GM12865 (cell line): ENCODE measurements at regions not wholly inside any gene's neighbourhood (a gene's known extent, or its start where the extent isn't known, plus 50 kb on each side); places are given as distances from the start of the nearest gene placed in this dataset.
"Not testable (repeated sequence)": the region's sequence is repeated elsewhere in the genome, so short reads cannot be mapped to it uniquely, and the experiment has no call there.

Experiments
- DNase-seq: peaks from one replicate; pipeline ENCODE4 v3.0.0; 2010; ENCODE audit warnings: low read depth
- H3K4me3 ChIP-seq: 2 replicates; pipeline ENCODE4 v1.5.1; 2011; ENCODE audit warnings: mild to moderate bottlenecking, low read depth, low read length, control low read depth
- TF ChIP-seq, protein P1 (sequence below): IDR thresholded peaks from 2 replicates; pipeline ENCODE4 v1.5.1; 2011; ENCODE audit warnings: low read length, control low read depth, low read depth, inconsistent platforms; ENCODE audit not compliant: insufficient read depth; ENCODE audit errors: missing control alignments

DNA sequence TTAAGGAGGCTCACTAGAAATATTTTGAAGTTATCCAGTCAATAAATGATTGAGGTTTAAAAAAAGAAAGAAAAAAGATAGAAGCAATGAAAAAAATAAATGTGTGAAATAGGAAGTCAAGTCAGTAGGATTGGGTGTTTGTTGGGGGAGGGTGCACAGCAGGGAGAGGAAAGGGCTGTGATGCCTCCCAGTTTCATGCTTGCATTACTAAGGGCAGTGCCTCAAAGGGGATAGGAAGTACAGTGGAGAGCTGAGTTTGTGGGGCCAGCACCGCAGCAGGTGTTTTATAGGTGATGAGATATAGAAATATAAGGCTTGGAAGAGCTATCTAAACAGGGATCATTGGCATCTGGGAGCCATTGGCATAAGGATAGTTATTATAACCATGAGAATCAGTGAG lies 919.2 kb downstream of the STIM2 start:
- TF ChIP-seq, protein P1, sequence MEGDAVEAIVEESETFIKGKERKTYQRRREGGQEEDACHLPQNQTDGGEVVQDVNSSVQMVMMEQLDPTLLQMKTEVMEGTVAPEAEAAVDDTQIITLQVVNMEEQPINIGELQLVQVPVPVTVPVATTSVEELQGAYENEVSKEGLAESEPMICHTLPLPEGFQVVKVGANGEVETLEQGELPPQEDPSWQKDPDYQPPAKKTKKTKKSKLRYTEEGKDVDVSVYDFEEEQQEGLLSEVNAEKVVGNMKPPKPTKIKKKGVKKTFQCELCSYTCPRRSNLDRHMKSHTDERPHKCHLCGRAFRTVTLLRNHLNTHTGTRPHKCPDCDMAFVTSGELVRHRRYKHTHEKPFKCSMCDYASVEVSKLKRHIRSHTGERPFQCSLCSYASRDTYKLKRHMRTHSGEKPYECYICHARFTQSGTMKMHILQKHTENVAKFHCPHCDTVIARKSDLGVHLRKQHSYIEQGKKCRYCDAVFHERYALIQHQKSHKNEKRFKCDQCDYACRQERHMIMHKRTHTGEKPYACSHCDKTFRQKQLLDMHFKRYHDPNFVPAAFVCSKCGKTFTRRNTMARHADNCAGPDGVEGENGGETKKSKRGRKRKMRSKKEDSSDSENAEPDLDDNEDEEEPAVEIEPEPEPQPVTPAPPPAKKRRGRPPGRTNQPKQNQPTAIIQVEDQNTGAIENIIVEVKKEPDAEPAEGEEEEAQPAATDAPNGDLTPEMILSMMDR, result no peak
- DNase-seq, result no peak
- H3K4me3 ChIP-seq, result no peak overlapping the region

DNA sequence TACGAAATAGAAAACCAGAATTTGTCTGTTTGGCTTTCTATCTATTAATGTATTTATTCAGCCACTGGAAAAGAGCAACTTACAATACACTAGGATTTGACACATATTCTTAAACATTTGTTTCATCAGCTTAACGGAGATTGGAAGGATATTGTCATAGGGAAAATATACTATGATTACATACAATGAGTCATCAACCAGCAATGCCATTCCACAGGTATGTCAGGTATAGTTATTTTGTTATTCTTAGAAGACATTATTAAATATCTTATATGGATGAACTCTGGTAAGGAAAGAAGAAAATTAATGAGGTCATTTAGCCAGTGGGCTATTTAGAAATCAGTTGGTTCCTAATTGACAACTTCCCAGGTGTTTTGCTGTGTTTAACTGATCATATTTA lies 926.6 kb downstream of the STIM2 start:
- DNase-seq, result no peak
- H3K4me3 ChIP-seq, result no peak overlapping the region
- TF ChIP-seq, protein P1, result no peak

DNA sequence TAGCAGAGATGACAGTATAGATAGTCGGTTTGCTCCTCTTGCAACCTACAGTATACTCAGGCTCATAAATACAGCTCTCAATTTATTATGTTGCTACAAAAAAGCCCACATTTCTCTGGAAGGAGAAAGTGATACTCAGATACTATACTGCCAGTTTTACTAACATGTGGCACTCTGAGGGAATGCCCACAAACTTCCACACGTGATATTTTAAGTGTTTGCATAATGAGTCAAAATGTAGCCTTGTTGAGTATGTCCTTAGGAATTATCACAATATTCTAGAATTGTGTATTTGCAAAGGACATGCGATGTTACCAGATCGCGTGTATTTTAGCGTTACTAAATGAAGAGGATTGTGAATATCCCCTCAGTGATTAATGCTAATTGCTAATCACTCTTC lies 929.1 kb downstream of the STIM2 start:
- TF ChIP-seq, protein P1, result no peak
- DNase-seq, result no peak
- H3K4me3 ChIP-seq, result no peak overlapping the region

DNA sequence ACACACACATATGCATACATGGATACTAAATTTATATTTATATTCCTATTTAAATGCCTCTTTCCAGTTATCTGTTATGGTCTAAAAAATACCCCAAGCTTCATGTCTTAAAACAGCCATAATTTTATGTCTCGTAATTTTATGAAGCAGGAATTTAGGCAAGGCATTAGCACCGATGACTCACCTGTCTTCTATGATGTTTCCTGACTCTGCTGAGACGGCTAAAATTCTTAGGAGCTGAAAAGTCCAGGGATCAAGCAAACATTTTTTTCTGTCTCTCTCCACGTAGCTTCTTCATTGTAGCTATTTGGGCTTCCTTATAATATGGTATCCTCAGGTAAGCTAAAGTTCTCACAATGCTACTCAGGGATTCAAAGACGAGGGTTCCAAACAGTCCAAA lies 930.3 kb downstream of the STIM2 start:
- TF ChIP-seq, protein P1, result no peak
- no peak for DNase-seq
- H3K4me3 ChIP-seq, result no peak overlapping the region

DNA sequence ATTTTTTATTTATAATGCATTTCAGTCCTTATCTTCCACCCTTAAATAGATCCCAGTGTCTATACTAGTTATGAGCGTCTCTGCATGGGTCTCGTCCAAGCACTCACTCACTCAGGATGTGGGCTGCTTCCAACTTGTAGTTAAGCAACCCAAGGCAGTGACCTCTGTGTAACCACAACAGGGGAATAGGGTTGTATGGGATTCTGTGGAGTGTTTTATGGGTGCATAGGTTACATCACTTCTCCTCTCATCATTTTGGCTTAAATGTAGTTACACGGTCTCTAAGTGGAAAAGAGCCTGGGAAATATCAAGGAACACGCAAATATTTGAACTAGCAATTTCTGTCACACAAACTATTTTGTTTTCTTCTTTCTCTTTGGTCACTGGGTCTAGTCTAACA lies 931.0 kb downstream of the STIM2 start:
- no peak overlapping the region for H3K4me3 ChIP-seq
- TF ChIP-seq, protein P1, result no peak
- DNase-seq, result no peak

DNA sequence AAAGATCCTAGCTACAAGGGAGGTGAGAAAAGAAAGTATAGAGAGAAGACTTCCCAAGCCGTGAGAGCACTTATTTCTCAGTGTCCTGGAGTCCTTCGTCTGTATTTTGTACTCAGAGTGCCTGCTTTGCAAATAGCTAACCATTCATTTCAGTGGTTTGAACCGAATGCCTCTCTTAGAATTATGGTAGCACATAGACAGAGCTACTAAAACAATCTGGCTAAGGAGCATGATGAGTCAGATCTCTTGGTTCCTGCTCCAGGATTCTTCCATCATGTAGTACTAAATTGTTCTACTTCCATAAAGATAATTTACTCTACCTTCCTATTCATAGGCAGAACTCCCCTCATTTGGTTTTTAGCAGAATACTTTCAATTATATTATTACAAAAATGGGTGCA lies 946.6 kb downstream of the STIM2 start:
- H3K4me3 ChIP-seq, result no peak overlapping the region
- no peak for DNase-seq
- TF ChIP-seq, protein P1, result no peak

DNA sequence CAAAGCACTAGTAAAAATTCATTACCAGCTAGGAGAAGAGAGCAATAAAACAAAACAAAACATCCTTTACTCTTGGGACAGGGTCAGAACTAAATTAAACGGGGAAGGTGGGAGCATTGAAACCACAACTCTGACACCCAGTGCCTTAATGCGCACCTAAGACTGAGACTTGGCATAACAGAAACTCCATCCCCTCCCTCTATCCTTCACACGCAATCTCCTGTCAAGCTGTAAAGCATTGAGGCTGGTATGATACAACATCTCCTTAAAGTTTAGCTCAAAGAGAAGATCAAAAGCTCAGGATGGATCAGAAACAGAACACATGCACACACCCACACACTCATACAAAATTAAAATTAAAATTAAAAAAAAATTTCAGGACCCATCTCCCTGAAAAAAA lies 951.3 kb downstream of the STIM2 start:
- TF ChIP-seq, protein P1, result no peak
- DNase-seq, result peak; percentile 36
- no peak overlapping the region for H3K4me3 ChIP-seq

DNA sequence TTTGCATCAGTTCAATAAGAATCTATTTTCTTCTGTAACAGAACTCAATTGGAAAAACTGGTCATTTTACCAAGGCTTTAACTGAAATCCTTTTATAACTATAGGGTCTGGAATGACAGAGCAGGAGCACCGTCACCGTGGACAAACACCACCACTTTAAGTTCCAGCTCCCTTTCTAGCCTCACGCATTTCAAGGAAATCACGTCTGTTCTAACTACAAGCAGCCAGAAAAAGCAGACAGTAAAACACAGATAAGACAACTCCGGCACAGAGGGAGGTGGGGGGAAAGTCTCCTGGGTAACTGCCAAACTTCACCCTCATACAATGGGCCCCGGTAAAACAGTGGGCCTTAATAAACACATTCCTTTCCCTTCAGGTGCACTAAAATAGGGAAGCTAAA lies 952.6 kb downstream of the STIM2 start:
- H3K4me3 ChIP-seq, DNase-seq: not testable (repeated sequence)

DNA sequence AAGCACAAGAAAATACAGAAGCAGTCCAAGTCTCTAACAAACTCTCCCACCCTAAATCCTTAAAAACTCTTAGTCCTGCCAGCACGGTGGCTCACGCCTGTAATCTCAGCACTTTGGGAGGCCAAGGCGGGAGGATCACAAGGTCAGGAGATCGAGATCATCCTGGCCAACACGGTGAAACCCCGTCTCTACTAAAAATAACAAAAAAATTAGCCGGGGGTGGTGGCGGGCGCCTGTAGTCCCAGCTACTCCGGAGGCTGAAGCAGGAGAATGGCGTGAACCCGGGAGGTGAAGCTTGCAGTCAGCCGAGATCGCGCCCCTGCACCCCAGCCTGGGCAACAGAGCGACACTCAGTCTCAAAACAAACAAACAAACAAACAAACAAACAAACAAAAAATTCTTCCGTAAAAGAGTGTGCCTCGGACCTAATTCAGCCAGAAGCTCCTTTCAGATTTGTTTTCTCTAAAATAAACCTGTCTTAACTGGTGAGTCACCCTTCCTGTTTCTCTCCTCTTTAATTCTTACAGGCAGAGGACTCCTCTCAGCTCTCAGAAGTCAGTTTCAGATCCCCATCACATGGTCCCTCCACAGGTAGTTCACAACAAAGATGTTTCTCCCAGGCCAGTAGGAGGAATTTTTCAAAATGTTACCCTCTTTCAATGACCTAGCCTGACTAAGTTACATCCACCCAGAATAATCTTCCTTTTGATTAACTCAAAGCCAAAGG lies 953.2 kb downstream of the STIM2 start:
- H3K4me3 ChIP-seq, result not testable (repeated sequence)
- DNase-seq, result peak; percentile 52
